Coronary artery (tissue), 2 donors: ENCODE measurements at regions not wholly inside any gene's neighbourhood (a gene's known extent, or its start where the extent isn't known, plus 50 kb on each side); places are given as distances from the start of the nearest gene placed in this dataset.

Experiments
- DNase-seq: peaks from one replicate; pipeline ENCODE4 v3.0.0-alpha.2; 2017; ENCODE audit warnings: low spot score
- H3K27ac ChIP-seq, 2 donors: fragments of 200-600 bp; sonication (generic); one replicate each; pipeline ENCODE4 v1.5.1; 2016 to 2019
- H3K4me3 ChIP-seq: fragments of 200-600 bp; sonication (generic); 2 replicates; pipeline ENCODE4 v1.5.1; 2016; ENCODE audit warnings: mild to moderate bottlenecking, moderate library complexity
- CTCF ChIP-seq: fragments of 200-600 bp; sonication (generic); IDR thresholded peaks from one replicate; pipeline ENCODE4 v1.5.1; 2019; ENCODE audit warnings: antibody characterized with exemption

GRCh38 chr2:6648596-6649247 is 217.0 kb downstream of the CMPK2 start:
- Histone ChIP-seq H3K4me3 (no peak overlapping the region), H3K27ac (no peak overlapping the region)
- DNase-seq = no peak
- TF ChIP-seq CTCF = no peak

- Histone ChIP-seq H3K27ac (no peak overlapping the region), H3K4me3 (no peak overlapping the region)
- TF ChIP-seq CTCF = no peak
- no peak for DNase-seq
Observed at GRCh38 chr2:6650311-6650710, 215.4 kb downstream of the CMPK2 start.

- DNase-seq = no peak
- no peak overlapping the region for H3K4me3 ChIP-seq
- H3K27ac ChIP-seq = no peak overlapping the region
- no peak for TF ChIP-seq CTCF
Observed at GRCh38 chr2:6652251-6652650, 213.5 kb downstream of the CMPK2 start.

- no peak for TF ChIP-seq CTCF
- Histone ChIP-seq H3K27ac (no peak overlapping the region), H3K4me3 (no peak overlapping the region)
- no peak for DNase-seq
Observed at GRCh38 chr2:6653281-6653750, 212.4 kb downstream of the CMPK2 start.

- TF ChIP-seq CTCF = no peak
- Histone ChIP-seq H3K27ac (no peak overlapping the region), H3K4me3 (no peak overlapping the region)
- DNase-seq = no peak
Observed at GRCh38 chr2:6654279-6654678, 211.4 kb downstream of the CMPK2 start.

GRCh38 chr2:6656633-6657032 is 209.1 kb downstream of the CMPK2 start:
- H3K27ac ChIP-seq = no peak overlapping the region
- TF ChIP-seq CTCF = no peak
- H3K4me3 ChIP-seq = no peak overlapping the region
- no peak for DNase-seq

GRCh38 chr2:6657136-6657535 is 208.6 kb downstream of the CMPK2 start:
- Histone ChIP-seq H3K4me3 (no peak overlapping the region), H3K27ac (no peak overlapping the region)
- TF ChIP-seq CTCF = no peak
- DNase-seq = no peak
